ENCODE measurements at regions not wholly inside any gene's neighbourhood (a gene's known extent, or its start where the extent isn't known, plus 50 kb on each side); places are given as distances from the start of the nearest gene placed in this dataset.

DNA sequence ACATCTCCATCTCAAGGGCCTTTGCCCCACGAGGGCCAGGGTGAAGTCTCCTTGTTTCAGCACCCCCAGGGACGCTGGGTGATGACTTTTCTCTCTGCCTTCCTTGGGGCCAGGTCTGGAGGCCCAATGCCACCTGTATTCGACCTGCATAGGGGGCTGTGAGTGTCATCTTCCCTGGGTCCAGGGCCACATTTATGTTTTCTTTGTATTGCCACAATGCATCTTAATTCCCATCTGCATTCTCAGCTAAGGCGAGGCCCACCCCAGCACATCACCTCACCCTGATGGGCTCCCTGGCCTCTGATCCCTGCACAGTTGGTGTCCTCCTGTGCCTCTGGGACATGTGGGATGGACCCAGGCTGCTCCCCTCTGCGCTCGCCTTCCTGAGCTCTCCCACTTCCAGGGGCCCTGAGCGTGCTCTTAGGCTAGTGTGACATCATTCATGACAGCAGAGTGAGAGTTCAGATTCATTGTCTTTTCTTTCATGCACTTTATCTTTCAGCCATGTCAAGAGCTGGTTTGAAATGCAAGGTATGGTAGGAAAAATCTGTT lies 122.0 kb upstream of the COPS8 start:
- no peak for DNase-seq

DNA sequence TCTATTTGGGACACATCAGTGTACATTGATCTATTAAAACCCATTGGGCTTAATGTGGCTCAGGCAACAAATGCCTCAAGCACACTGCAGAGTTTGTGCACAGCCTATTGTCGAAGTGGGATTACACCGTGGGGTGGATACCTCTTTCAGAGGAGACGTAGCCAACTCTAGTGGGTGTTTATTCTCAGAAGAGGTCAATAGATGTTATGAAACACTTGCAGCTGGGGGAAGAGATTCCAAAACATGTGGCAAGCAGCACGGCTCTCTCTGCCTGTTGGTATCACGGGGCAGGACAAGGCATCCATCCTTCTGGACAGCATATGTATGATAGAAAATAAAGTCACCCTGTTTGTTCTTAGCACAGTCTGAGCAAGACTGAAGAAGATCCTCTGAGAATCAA lies 121.4 kb upstream of the COPS8 start:
- DNase-seq: no peak

DNA sequence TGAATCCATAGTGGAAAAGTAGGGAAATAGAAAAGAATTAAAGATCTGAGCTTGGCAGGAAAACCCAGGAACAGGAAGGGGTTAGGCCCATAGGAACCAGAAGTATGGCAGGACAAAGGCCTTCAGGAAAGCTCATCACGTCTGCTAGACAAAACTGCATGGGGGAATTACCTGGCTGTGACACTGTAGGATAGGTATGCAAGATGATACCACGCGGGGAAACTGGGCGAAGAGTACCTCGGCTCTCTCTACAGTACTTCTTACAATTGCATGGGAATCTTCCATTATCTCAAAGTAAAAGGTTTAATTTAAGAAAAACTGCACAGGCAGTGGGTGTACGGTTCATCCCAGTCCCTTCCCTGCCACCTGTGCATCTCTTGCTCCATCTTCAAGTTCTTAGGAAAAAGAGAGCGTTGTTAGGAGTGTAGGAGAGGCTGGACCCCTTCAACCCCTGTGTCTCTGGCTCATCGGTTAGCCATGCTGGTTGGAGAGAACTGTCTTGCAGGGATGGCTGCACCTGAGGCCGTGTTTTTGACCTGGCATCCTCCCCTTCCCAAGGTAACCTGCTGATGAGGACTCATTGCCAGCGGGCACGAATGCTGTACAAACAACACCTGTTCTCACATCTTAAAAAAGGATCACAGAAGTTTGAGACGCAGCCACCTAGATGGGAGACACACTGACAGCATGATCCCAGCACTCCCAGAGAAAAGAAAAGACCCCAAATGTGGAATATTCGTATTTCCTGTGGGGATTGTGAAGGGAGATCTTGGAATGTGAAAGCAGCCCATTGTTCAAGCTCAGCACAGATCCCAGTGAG lies 120.5 kb upstream of the COPS8 start:
- DNase-seq: no peak

DNA sequence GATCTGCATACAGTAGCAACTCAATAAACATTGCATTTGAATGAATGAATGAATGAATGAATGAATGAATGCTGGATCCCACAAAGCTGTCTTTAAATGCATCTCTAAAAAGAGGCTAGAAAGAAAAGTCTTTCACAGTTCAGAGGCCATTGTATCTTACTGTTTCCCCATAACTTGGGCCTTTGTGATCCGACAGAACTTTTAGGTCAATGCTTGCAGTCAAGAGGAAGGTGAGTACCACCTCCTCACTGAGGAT lies 119.9 kb upstream of the COPS8 start:
- no peak for DNase-seq

DNA sequence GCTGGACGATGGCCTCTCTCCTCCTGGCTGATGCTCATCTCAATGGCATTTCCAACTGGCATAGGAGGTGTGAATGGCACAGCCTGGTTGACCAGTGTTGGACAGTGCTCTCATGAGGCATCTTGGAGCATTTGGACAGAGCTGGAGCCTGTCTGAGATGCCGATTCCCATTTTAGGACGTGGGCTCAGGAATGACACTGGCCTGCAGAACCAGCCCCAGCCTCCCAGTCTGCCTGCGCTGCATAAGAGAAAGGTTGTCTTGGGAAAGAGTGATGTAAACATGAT lies 118.2 kb upstream of the COPS8 start:
- no peak for DNase-seq

DNA sequence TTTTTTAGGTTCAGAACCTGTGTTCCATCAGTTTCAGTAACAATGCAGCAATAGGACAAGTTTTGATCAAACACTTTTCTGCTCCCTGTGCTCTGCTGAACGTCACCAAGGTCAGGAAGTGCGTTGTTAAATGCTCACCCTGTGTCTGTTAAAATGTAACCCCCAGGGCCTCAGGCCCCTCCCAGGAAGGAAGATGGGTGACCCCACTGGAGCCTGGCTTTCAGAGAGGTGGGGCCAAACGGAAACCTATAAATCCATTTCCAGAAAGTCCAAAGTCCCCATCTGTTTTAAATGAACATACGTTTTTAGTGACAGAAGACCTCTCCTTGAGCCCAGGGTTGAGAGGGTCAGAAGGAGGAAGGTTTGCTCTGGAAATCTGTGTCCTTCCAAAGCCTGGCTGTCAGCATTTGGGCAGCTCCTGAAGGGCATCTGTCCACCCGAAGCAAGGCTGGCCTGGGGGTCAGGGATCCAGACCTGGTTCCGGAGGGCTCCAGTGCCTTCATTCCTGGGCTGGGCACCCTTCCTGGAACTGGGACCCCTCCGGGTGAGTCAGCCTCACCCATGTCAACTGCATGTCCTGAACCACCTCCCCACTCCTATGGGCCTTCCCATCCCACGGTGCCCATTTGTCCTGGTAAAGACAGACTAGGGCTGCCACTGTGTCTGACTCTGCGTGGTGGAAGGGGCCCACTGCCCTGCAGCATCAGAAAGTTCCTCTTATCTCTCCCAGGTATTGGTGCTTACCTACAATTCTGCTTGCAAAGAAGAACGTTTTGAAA lies 117.4 kb upstream of the COPS8 start:
- DNase-seq: no peak

DNA sequence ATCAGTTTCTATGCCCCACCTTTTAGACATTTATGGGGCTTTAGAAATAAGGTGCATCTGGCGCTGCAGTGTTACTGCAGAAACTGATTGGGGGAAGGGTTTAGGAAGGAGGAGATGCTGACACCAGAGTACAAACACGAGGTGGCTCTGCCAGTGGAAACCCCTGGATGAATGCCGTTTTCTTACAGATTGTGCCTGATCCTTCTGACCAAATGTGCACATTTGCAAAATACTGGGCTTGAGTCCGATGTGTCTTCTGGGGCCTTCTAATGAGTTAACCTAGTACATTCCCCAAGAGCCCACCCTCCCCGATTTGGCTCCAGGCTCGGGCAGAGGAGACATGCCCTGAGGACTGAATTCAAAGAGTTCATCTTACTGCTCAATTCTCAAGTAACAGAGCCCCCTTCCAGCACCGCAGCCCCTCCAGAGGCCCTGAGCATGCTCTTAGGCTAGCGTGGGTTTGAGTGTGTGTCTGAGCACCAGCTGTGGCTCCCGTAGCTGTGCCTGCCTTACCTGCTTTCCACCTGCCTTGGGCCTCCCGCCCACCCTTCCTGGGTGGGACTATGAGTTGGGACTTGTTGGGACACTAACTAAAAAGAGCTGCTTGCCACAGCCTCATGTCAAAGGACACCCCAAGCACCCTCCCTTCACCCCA lies 116.7 kb upstream of the COPS8 start:
- no peak for DNase-seq

DNA sequence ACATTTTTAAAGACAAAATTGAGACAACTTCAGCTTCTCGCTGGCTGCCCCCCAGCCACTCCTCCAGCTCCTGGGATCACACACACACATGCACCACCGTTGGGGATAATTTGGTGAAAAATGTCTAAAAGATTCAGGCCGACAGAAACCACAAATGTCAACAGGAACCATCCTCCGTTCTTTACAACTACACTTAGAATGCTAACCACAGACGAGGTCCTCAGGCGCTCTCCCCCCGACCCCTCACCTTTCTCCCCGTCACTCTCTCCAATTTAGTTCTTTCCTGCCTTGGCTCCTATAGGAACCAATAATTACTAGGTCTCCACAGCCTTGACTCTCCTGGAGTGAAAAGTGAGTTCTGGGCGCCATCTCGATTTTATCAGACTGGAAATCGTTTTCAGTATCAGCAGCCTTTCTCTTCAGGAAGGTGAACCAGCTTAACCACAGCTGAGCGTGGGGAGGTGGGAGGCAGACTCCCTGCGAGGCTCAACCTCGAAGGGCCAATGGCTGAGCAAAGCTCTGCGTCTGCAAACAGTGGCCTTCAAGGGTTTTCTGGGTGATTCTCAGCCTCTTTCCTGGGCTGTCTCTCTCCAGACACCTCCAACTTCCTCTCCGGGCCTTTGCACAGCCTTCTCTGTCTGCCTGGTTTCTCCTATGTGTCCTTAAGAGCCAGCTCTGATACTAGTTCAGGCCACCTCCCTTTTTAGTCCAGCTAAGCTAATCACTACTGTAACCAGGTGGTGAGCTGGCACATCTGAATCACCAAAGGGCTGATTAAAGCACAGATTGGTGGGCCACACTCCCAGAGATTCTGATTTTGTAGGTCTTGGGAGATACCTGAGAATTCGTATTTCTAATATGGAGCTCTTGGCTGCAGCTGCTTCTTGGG lies 115.7 kb upstream of the COPS8 start:
- no peak for DNase-seq

DNA sequence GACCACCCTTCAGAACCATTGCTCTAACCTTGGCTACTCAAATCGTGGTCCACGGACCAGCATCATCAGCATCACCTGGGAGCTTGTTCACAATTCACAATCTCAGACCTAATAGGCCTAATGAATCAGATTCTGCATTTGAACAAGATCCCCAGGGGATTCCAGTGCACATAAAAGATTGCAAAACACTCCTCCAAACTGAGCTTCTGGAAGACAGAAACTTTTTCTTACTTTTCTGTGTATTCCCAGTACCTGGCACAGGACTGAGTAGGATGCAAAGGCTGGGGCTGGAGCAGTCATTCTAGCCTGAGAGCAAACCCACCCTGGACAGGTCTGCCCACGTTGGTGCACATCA lies 115.1 kb upstream of the COPS8 start:
- no peak for DNase-seq

DNA sequence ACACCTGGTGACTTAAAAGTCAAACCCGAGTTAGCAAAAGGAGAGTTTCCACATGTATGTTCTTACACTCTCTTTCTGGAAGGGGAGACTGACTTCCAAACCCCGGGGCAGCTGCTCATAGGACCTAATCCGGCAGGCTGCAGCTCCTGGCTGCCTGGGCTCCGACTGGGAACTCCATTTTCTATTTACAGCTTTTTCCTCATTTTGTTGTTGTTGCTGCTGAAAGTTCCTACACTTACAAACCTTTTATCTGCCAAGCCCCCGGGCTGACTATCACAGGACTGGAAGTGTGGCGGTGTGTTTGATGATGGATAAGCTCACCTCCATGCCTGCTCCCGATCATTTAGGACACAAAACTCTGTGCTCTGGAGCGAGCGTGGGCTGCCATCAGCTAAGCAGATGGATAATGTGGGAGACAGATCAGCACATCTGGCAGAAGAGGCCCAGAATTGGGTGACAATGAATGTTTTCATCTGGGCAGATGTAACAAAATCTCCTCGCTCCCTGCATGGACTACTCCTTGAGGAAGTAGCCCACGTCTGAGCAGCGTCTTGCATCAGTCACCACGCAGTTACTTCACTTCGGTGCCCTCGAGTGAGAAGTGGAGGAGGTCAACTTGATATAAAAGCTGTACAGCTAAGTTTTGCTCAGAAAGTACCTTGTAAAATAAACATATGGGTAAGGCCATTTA lies 114.4 kb upstream of the COPS8 start:
- DNase-seq: no peak

DNA sequence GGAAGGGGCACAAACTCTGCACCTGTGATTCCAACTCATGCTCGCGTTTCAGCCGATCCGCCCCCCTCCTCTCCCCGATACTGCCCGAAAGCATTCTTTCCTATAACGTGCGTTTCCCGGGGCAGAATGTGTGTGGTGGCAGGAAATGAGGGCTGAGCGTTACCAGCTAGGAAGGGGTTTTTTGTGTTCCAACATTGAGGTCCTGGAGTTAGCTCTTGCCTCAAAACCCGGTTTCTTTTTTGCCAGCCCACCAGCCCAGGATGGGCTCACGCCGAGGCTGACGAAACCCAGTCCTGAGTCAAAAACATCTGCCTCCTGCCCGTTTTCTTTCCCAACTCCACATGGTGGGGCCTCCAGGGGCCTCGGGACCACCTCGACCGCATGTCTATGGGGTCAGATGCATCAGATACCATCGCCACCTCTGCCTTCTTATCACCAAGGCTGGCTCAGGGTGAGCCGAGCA lies 113.7 kb upstream of the COPS8 start:
- no peak for DNase-seq

DNA sequence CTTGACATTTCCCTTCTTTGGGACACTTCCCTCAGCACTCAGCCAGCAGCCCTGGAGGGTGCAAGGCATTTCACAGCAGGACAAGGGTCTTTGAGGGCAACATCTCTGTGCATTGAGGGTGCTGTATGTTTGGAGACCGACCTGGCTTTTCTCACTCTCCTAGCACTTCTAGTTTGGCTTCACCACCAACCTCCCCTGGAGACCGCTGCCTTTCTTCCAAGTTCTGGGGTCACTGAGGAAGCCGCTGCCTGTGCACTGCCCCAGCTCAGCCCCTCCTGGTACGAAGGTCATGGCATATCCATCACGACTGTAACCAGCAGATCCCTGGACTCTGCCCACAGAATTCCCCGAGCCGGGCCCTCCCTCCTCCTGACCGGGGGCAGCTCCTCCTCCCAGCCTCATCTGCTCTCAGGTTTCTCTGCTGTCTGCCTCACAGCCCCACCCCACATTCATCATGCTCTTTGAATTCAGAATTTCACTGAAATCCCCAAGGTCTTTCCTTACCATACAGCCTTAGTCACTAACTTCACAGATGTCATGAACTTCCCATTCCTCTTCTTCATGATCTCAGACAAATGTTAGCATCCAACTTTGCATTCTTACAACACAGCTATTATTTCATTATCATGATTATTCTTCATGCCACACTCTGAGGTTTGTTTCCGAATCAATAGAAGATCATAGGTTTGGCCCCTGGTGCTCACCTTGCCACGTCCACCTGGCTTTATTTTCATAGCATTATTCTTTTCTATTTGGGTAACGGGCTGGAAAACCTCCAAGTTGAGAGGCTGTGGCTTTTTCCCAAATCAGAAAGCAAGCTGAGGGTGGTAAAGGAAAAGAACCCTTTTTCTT lies 113.0 kb upstream of the COPS8 start:
- peak; percentile 77 for DNase-seq

DNA sequence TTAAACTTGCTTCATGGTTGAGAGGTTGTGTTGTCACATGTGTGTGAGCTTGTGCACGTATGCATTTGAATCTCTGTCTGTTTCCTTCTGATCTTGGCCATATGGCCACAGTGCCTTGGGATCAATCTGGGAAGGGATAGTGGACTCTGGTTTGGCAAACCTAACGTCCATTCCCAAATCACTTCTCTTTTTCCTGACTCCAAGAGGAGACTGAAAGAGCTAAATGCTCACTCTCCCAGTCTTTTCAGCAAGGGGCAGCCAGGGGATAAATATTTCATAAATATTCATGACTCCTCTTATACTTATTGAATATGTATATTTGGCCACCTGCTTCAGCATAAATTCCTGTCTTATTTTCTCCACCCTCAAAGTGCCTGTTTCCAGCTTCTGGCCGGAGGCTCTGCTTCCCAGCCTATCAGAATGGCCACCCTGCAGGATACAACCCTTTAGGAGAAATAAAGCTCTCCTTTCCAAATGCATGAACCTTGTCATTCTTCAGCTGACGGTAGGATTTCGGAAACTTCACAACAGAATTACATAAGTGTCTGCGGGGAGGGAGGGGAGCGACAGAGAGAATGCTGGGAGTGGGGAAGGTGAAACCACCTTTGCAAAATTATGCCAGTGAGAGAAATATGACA lies 112.2 kb upstream of the COPS8 start:
- DNase-seq: peak; percentile 51

DNA sequence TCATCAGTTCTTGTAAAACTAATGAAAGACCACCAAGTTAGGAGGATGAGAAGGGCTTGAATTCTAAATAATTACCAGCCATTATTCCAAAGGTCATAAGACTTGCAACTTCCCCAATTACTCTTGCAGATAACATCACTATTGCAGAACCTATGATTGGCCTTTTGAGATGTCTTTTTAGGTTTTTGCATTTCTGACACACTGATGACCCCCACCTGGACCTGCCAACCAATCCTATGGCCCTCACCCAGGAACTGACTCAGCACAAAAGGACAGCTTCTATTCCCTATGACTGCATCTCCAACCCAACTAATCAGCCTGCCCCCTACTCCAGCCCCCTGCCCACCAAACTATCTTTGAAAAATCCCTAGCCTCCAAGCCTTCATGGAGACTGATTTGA lies 111.5 kb upstream of the COPS8 start:
- DNase-seq: no peak

DNA sequence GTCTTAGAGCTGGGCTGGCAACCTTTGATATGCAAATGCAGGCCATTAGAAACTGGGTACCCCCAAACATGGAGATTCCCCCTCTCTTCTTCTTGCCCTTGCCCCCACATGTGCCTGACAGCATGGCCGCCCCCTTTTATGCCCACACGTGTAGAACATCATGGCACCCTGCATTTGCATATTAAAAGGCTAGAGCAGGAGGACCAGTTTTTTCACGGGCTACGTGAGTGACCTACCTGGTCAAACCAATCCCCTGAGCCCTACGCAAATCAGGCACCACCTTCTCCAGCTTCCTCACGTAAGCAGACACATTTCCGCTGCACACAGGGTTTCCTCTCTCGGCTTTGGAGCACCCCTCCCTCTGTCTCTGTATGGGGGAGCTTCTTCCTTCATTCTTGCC lies 110.9 kb upstream of the COPS8 start:
- no peak for DNase-seq

DNA sequence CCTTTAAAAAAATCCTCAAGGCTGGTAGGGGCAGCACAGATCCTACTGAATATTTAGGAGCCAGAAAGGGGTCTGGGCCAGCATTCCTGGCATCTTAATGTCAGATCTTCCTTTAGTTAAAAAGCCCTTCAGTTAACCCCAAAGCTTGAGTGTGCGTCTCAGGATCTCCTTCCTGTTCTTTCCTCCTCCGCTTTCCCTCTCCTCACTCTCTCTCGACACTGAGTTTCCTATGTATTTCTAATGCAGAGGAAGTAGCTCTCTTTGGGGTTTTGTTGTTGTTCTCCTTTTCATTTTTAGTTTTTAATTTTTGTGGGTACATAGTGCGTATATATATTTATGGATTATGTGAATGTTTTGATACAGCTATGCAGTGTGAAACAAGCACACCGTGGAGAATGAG lies 109.9 kb upstream of the COPS8 start:
- no peak for DNase-seq

DNA sequence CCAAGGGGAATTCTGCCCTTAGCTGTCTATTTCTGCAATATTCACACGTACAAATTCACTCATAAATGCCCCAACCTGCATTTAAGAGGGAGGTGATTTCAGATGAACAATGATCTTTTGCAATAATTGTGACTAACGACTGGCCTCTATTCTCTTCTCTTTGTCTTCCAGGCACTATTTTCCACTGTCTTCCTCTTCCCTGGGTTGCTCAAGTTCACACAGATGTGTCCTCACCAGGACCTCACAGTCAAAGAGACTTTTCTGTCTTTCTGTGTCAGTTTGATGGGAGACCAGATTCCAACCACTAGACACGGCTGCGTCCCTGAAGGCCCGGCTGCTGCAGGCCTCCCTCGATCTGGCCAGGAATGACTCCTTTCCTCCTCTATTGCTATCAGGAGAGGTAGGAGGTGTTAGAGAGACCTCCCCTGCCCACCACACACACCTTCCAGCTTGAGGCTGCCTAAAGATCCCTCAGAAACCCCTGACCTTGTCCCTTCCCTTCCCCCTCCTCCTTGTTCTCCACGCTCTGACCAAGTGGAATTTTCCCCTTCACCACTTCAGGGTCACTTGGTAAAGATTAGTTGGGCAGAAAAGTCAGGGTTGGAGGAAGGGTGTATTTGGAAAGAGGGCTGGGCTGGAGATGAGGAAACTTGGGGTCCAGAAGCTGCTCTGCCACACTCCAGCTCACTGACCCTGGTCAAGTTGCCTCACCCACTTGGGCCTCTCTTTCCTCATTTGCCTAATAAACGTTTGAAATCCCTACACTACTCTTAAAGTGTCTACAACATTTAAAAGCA lies 109.2 kb upstream of the COPS8 start:
- DNase-seq: no peak

DNA sequence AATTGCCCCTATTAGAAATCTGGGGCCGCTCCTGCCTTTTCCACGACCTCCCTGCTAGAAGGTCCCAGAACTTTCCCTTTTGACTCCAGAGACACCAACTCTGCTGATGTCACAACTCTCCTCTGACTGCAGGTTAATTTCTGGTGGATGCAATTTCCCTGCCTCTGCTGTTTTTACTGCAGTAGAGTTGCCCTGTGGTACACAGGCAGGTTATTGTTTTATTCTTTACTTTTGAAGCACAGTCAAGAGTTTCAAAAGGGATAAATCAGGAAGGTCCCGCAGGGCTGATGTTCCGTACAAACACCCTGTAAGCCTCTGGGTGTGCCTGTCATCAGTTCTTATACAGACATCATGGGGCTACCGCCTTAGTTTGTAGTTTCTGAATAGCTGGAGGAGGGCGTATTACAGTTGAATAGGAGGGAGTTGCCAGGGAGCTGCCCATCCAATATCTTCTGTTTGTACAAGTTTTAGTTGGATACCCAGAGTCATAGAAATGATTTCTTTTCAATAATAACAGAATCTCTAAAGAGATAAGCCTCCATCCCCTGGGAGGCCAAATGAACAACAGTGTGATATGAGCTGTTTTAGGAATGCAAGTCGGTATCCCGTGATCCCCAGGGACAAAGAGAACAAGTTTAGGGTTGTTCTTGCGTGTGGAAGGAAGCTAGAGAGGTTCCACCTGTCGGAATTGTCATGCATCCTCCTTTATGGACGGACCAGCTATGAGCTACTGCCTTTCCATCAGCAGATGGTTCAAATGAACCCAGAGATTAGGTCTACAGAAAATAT lies 108.4 kb upstream of the COPS8 start:
- DNase-seq: no peak

DNA sequence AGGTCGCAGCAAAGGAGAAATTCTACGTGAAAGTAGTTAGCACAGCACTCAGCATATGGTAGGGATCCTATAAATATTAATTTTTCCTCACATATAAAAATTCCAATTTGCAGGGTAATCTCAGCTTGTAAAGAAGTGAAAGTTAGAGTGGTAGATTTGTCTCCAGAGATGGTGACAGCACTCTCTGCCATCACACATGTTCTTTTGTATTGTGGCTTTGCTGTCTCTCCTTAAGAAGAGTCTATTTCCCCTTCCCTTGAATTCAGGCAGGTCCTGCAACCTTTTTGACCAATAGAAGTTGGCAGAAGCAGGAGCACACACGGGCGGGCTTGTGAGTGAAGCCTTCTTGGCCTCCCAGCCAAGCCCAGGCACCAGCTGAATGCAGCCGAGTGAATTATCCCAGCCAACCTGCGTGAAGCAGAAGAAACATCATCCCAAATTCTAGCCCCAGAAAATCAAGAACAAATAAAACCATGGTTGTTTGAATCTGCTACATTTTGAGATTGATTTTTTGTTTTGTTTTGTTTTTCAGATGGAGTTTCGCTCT lies 107.8 kb upstream of the COPS8 start:
- no peak for DNase-seq

Measured in femur (tissue), 1 donor.